Lung (tissue), 11 donors: ENCODE measurements at regions not wholly inside any gene's neighbourhood (a gene's known extent, or its start where the extent isn't known, plus 50 kb on each side); places are given as distances from the start of the nearest gene placed in this dataset.

Source experiments
- ATAC-seq: fragments of 200-7000 bp; cut with Tn5 transposase; one replicate; pipeline ENCODE4 v1.9.1; 2020; ENCODE audit warnings: moderate number of reproducible peaks; ENCODE audit not compliant: insufficient read depth, low FRiP score
- DNase-seq, 3 donors: peaks; one replicate each; pipeline ENCODE4 v3.0.0-alpha.2; 2013 to 2017
- H3K27ac ChIP-seq, 2 donors: one replicate each; pipeline ENCODE4 v1.5.1; 2013; ENCODE audit warnings: mild to moderate bottlenecking in 2 of 2, moderate library complexity in 2 of 2, control low read depth in 1 of 2, inconsistent platforms in 1 of 2, low read depth in 1 of 2, low read length in 1 of 2
- H3K27me3 ChIP-seq, 3 donors: one replicate each; pipeline ENCODE4 v1.5.1; 2013; ENCODE audit warnings: low read length in 2 of 3; ENCODE audit not compliant: control insufficient read depth in 3 of 3, insufficient read depth in 3 of 3
- H3K36me3 ChIP-seq, 4 donors: one replicate each; pipeline ENCODE4 v1.5.1; 2013; ENCODE audit warnings: low read length in 4 of 4, mild to moderate bottlenecking in 1 of 4, moderate library complexity in 1 of 4; ENCODE audit not compliant: control insufficient read depth in 4 of 4, insufficient read depth in 4 of 4
- H3K4me1 ChIP-seq, 5 donors: one replicate each; pipeline ENCODE4 v1.5.1; 2013; ENCODE audit warnings: low read length in 5 of 5, mild to moderate bottlenecking in 2 of 5, moderate library complexity in 1 of 5; ENCODE audit not compliant: control insufficient read depth in 5 of 5, insufficient read depth in 5 of 5
- H3K4me3 ChIP-seq: one replicate; pipeline ENCODE4 v1.5.1; 2013; ENCODE audit warnings: mild to moderate bottlenecking, control low read depth, moderate library complexity
- H3K9ac ChIP-seq, 2 donors: one replicate each; pipeline ENCODE4 v1.5.1; 2013; ENCODE audit warnings: low read length in 2 of 2, control low read depth in 1 of 2; ENCODE audit not compliant: insufficient read depth in 1 of 2
- H3K9me3 ChIP-seq, 4 donors: one replicate each; pipeline ENCODE4 v1.5.1; 2013; ENCODE audit warnings: low read length in 3 of 4, mild to moderate bottlenecking in 1 of 4, moderate library complexity in 1 of 4; ENCODE audit not compliant: control insufficient read depth in 4 of 4, insufficient read depth in 3 of 4
- WGBS, 2 donors: extraction: QIAGEN DNeasy Blood & Tissue Kit; methylation state at CpG; one replicate each; pipeline ENCODE4 v1.1.7; 2013; 5-methylcytosine and 5-hydroxymethylcytosine counted together
- TF ChIP-seq, protein P1 (sequence below): IDR thresholded peaks from 2 replicates; pipeline ENCODE4 v1.5.1; 2012; ENCODE audit warnings: mild to moderate bottlenecking; ENCODE audit errors: control extremely low read depth, extremely low read depth
- donor health status: control.
- donor health status: control.
- donor health status: Bipolar disorder and iron deficiency.
- donor health status: healthy.
- donor health status: DM: yes; HTN: yes; CAD: no.

DNA sequence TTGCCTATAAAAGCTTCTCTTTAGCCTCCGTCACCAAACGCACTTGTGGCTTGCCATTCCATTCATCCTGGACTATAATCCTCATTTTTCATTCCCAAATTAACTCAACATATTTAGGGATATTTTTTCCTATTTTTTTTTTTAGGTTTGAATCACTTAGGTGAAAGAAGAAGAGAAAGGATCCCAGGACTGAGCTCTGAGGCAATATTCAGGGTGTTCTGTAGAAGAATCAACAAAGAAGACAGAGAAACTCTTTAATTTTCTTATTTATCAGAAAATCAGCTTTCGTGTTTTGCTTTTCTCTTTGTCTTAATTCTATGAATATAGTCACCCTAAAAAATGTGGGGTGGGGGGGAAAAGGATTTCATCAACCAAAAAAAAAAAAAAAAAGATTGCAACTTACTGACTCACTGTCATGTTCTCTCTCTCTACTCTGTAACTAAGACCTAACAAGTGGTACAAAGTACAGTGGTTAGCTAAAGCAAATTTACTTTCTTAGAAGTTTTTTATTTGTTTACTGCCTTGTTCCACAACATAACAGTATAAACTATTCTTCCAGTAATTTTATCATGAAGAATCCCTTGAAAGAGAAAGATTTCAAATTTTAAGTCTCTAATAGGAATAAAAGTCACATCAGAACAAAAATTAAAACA is 272.0 kb downstream of the DHX15 start:
- ATAC-seq (no peak), DNase-seq (no peak)
- TF ChIP-seq, protein P1, sequence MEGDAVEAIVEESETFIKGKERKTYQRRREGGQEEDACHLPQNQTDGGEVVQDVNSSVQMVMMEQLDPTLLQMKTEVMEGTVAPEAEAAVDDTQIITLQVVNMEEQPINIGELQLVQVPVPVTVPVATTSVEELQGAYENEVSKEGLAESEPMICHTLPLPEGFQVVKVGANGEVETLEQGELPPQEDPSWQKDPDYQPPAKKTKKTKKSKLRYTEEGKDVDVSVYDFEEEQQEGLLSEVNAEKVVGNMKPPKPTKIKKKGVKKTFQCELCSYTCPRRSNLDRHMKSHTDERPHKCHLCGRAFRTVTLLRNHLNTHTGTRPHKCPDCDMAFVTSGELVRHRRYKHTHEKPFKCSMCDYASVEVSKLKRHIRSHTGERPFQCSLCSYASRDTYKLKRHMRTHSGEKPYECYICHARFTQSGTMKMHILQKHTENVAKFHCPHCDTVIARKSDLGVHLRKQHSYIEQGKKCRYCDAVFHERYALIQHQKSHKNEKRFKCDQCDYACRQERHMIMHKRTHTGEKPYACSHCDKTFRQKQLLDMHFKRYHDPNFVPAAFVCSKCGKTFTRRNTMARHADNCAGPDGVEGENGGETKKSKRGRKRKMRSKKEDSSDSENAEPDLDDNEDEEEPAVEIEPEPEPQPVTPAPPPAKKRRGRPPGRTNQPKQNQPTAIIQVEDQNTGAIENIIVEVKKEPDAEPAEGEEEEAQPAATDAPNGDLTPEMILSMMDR, result no peak
- Histone ChIP-seq H3K27me3 (no peaks in the 10 kb centered on the region), H3K27ac (no peak overlapping the region), H3K9me3 (no peaks in the 10 kb centered on the region), H3K9ac (no peak overlapping the region), H3K36me3 (no peaks in the 10 kb centered on the region), H3K4me3 (no peak overlapping the region), H3K4me1 (peaks cover 0 to 5% (median 0%) of the 10 kb centered on the region in 5 donors)
- WGBS, 2 donors, result 87 to 94% methylated on average over 3 of the region's 3 CpGs

DNA sequence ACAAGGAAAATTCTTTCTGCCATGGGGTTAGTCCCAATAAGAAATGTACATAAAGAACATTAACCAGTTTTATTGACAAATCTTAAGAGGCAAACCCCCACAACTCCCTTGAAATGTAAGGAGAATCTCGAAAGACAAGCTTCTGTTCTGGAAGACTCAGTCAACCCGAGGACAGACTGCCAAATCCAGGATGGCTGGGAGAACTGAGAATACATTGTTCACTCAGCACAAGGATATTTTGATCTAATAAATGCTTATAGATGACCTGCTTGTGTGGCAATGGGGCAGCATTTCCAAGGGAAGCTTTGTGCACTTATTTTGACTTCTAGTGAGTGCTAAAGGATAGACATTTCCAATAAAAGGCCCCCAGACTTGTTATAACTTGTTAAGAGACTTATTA is 280.4 kb downstream of the DHX15 start:
- Histone ChIP-seq H3K9me3 (no peaks in the 10 kb centered on the region), H3K4me3 (no peak overlapping the region), H3K36me3 (no peaks in the 10 kb centered on the region), H3K27me3 (no peaks in the 10 kb centered on the region), H3K4me1 (no peaks in the 10 kb centered on the region), H3K27ac (no peak overlapping the region), H3K9ac (no peak overlapping the region)
- DNase-seq, result no peak
- ATAC-seq, result no peak
- TF ChIP-seq, protein P1, result no peak
- 67 to 77% methylated on average over 2 of the region's 2 CpGs for WGBS, 2 donors

DNA sequence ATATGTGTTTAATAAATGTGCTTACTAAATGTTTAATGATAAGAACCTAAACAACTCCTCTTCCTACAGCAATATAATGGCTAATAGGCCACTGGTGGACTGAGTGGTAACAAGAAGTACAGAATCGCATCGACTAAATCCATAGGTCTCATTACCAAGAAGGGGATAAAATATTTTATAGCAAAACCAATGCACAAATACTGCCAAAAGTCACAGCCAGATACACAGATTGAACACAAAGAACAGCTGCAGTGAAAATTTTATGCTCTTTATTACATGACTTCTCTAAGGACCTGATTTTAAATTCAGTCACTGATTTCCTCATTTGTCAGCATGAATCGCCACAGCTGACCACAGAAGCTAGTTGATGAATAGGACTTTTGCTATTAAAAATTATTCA is 285.4 kb downstream of the DHX15 start:
- TF ChIP-seq, protein P1, result no peak
- H3K9me3 ChIP-seq, result no peaks in the 10 kb centered on the region
- H3K27ac ChIP-seq, result no peak overlapping the region
- no peak overlapping the region for H3K9ac ChIP-seq
- no peak overlapping the region for H3K4me3 ChIP-seq
- 88 to 93% methylated on average over 3 of the region's 3 CpGs for WGBS, 2 donors
- ATAC-seq (no peak), DNase-seq (no peak)
- H3K27me3 ChIP-seq, result no peaks in the 10 kb centered on the region
- no peaks in the 10 kb centered on the region for H3K36me3 ChIP-seq
- H3K4me1 ChIP-seq, result no peaks in the 10 kb centered on the region

DNA sequence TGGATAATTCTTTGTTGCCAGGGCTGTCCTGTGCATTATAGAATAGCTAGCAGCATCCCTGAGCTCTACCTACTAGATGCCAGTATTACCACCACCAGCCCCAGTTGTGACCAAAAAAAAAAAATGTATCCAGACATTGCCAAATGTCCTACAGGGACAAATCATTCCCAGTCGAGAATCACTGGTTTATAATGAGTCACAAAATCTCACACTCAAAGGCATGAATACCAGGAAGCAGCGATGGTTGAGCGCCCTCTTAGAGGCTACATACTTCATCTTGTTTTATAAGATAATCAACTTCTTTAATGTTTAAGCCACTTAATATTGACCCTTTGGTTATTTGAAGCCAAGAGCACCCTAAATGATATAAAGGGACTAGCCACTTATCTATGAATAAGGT is 297.3 kb downstream of the DHX15 start:
- ATAC-seq, result no peak
- Histone ChIP-seq H3K27ac (no peak overlapping the region), H3K4me1 (no peaks in the 10 kb centered on the region), H3K27me3 (no peaks in the 10 kb centered on the region), H3K4me3 (no peak overlapping the region), H3K9ac (no peak overlapping the region), H3K9me3 (no peaks in the 10 kb centered on the region), H3K36me3 (no peaks in the 10 kb centered on the region)
- TF ChIP-seq, protein P1, result no peak
- 69 to 89% methylated on average over 3 of the region's 3 CpGs for WGBS, 2 donors
- no peak for DNase-seq
